OCI-LY1 (cell line): ENCODE measurements at regions not wholly inside any gene's neighbourhood (a gene's known extent, or its start where the extent isn't known, plus 50 kb on each side); places are given as distances from the start of the nearest gene placed in this dataset.

Experiments
- H2AFZ ChIP-seq: fragments of 200-600 bp; sonication (generic), shearing (Covaris generic); 2 replicates; pipeline ENCODE4 v1.6.0; 2014; ENCODE audit warnings: antibody characterized with exemption, mild to moderate bottlenecking, low read length
- H3F3A ChIP-seq: fragments of 200-600 bp; sonication (generic), shearing (Covaris generic); 2 replicates; pipeline ENCODE4 v1.6.0; 2014; ENCODE audit warnings: mild to moderate bottlenecking, antibody characterized with exemption, low read length, moderate library complexity; ENCODE audit not compliant: insufficient read depth
- H3K27ac ChIP-seq: fragments of 200-600 bp; sonication (generic); 2 replicates; pipeline ENCODE4 v1.5.1; 2014; ENCODE audit warnings: low read length, mixed run types, mild to moderate bottlenecking, low read depth; ENCODE audit not compliant: poor library complexity, severe bottlenecking
- H3K27me3 ChIP-seq: fragments of 200-600 bp; sonication (generic); 2 replicates; pipeline ENCODE4 v1.6.0; 2014; ENCODE audit warnings: antibody characterized with exemption, mild to moderate bottlenecking, low read length, moderate library complexity; ENCODE audit not compliant: insufficient read depth
- H3K36me3 ChIP-seq: fragments of 200-600 bp; sonication (generic); 2 replicates; pipeline ENCODE4 v1.6.1; 2014; ENCODE audit warnings: mild to moderate bottlenecking, antibody characterized with exemption, low read length, moderate library complexity, mixed read lengths; ENCODE audit not compliant: insufficient read depth
- H3K4me1 ChIP-seq: fragments of 200-600 bp; sonication (generic); 2 replicates; pipeline ENCODE4 v1.5.1; 2014; ENCODE audit warnings: mild to moderate bottlenecking, low read length, moderate library complexity; ENCODE audit not compliant: insufficient read depth, severe bottlenecking
- H3K4me2 ChIP-seq: fragments of 200-600 bp; sonication (generic), shearing (Covaris generic); 2 replicates; pipeline ENCODE4 v1.6.1; 2014; ENCODE audit warnings: low read length
- H3K4me3 ChIP-seq: fragments of 200-600 bp; sonication (generic); 2 replicates; pipeline ENCODE4 v1.5.1; 2014; ENCODE audit warnings: low read length, low read depth, mild to moderate bottlenecking, mixed read lengths; ENCODE audit not compliant: poor library complexity, severe bottlenecking
- H3K79me2 ChIP-seq: fragments of 200-600 bp; shearing (Covaris generic); 2 replicates; pipeline ENCODE4 v1.6.1; 2016; ENCODE audit warnings: mixed run types, low read length, mixed read lengths; ENCODE audit not compliant: insufficient read depth
- H3K9ac ChIP-seq: fragments of 200-600 bp; sonication (generic), shearing (Covaris generic); 2 replicates; pipeline ENCODE4 v1.6.1; 2014; ENCODE audit warnings: mild to moderate bottlenecking, low read length, mixed read lengths
- H3K9me2 ChIP-seq: fragments of 200-600 bp; sonication (generic), shearing (Covaris generic); 2 replicates; pipeline ENCODE4 v1.6.1; 2014; ENCODE audit warnings: low read depth, mild to moderate bottlenecking, low read length, mixed read lengths
- H3K9me3 ChIP-seq: fragments of 200-600 bp; shearing (Covaris generic); 2 replicates; pipeline ENCODE4 v1.6.1; 2014; ENCODE audit warnings: low read length, mixed read lengths
- H4K20me1 ChIP-seq: fragments of 200-600 bp; sonication (generic), shearing (Covaris generic); 2 replicates; pipeline ENCODE4 v1.6.0; 2016; ENCODE audit warnings: mild to moderate bottlenecking, low read length; ENCODE audit not compliant: insufficient read depth
- EZH2 ChIP-seq: fragments of 200-600 bp; sonication (generic), shearing (Covaris generic); IDR thresholded peaks from 2 replicates; pipeline ENCODE4 v1.8.0; 2017; ENCODE audit warnings: borderline replicate concordance, mixed run types, mild to moderate bottlenecking, antibody characterized with exemption, low read length, moderate library complexity, mixed read lengths
- TF ChIP-seq, protein P1 (sequence below): fragments of 200-600 bp; sonication (generic), shearing (Covaris generic); IDR thresholded peaks from 2 replicates; pipeline ENCODE4 v1.5.1; 2017; ENCODE audit warnings: mild to moderate bottlenecking, antibody characterized with exemption, low read length, moderate library complexity, mixed read lengths

DNA sequence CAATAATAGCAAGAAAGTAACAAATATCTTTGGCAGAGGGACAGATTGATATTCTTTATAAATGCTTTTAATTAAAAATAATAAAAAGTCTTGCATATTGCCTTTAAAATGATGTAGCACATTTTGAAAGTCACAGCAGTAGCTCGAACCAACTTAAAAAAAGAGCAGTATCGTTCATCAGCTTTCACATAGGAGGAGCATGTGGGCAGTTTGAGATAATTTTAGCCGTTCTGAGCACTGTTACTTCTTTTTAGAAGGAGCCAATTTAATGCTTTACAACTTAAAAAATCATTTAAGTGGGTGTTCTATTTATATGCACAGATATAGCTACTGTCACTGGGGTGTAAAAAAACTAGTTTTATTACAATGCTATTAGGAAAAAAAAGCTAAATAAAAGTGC is 622.7 kb upstream of the GBE1 start:
- Histone ChIP-seq H3K27ac (no peak overlapping the region), H3K9me2 (no peaks in the 10 kb centered on the region), H3K36me3 (no peaks in the 10 kb centered on the region), H3K4me2 (no peak overlapping the region), H3K9ac (no peak overlapping the region), H3K27me3 (no peaks in the 10 kb centered on the region), H3K79me2 (no peaks in the 10 kb centered on the region), H3K4me1 (no peaks in the 10 kb centered on the region), H3K9me3 (no peaks in the 10 kb centered on the region), H3F3A (no peaks in the 10 kb centered on the region), H2AFZ (no peak overlapping the region), H3K4me3 (no peak overlapping the region), H4K20me1 (no peaks in the 10 kb centered on the region)
- TF ChIP-seq, protein P1, sequence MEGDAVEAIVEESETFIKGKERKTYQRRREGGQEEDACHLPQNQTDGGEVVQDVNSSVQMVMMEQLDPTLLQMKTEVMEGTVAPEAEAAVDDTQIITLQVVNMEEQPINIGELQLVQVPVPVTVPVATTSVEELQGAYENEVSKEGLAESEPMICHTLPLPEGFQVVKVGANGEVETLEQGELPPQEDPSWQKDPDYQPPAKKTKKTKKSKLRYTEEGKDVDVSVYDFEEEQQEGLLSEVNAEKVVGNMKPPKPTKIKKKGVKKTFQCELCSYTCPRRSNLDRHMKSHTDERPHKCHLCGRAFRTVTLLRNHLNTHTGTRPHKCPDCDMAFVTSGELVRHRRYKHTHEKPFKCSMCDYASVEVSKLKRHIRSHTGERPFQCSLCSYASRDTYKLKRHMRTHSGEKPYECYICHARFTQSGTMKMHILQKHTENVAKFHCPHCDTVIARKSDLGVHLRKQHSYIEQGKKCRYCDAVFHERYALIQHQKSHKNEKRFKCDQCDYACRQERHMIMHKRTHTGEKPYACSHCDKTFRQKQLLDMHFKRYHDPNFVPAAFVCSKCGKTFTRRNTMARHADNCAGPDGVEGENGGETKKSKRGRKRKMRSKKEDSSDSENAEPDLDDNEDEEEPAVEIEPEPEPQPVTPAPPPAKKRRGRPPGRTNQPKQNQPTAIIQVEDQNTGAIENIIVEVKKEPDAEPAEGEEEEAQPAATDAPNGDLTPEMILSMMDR = no peak
- no peak for TF ChIP-seq EZH2

DNA sequence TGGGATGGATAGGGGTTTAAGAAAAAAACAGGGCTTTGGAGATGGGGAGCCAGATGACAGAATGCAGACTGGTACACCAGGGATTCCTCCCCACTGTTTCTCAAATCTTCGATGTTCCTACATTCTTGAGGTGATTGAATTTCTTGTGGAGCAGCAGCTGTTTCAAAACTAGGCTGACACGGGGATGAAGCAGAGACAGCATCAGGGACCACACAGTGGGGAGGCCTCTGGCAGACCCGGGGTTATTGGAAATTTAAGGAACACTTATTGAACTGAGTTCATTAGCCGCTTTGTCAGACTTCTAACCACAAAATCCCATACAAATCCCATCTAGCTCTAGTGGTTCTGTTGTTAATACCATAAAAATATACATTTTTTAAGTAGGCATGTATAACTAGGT is 621.4 kb upstream of the GBE1 start:
- Histone ChIP-seq H3K9me2 (no peaks in the 10 kb centered on the region), H4K20me1 (no peaks in the 10 kb centered on the region), H3K36me3 (no peaks in the 10 kb centered on the region), H3K27me3 (no peaks in the 10 kb centered on the region), H3F3A (no peaks in the 10 kb centered on the region), H3K4me2 (no peak overlapping the region), H3K9ac (no peak overlapping the region), H3K9me3 (0 out of 2 replicates have a peak, but pooled peaks cover 3% of the 10 kb centered on the region), H3K4me1 (no peaks in the 10 kb centered on the region), H3K27ac (no peak overlapping the region), H3K4me3 (no peak overlapping the region), H2AFZ (no peak overlapping the region), H3K79me2 (no peaks in the 10 kb centered on the region)
- TF ChIP-seq, protein P1 = no peak
- TF ChIP-seq EZH2 = no peak

DNA sequence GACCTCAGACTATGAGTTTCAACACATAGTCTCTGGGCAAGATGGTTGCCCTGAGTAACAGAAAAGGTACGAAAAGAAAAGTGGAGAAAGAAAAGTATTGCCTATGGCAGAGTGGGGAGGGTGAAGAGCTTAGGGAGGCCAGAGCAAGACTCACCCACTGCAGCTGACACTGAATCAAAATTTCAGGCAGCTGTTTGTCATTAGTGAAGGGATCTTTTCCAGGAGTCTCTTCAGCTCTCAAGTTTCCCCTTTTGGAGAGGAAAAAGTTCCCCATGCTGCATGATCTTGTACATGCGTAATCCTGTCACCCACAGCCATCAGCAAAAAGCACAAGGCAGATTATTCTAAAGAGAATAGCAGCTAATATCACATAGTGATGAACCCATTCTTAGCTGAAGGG is 616.9 kb upstream of the GBE1 start:
- H3K36me3 ChIP-seq = no peaks in the 10 kb centered on the region

More for the DNA sequence above, 616.9 kb upstream of the GBE1 start:
- Histone ChIP-seq H3K9me3 (0 out of 2 replicates have a peak, but pooled peaks cover 6% of the 10 kb centered on the region), H4K20me1 (no peaks in the 10 kb centered on the region), H3K79me2 (no peaks in the 10 kb centered on the region), H2AFZ (no peak overlapping the region), H3K27me3 (no peaks in the 10 kb centered on the region), H3K27ac (no peak overlapping the region), H3K4me3 (no peak overlapping the region), H3K4me2 (no peak overlapping the region), H3K9ac (no peak overlapping the region), H3K9me2 (no peaks in the 10 kb centered on the region), H3F3A (no peaks in the 10 kb centered on the region), H3K4me1 (no peaks in the 10 kb centered on the region)
- no peak for TF ChIP-seq EZH2
- TF ChIP-seq, protein P1 = no peak
